Endothelial cell of umbilical vein (primary cell): ENCODE measurements at regions not wholly inside any gene's neighbourhood (a gene's known extent, or its start where the extent isn't known, plus 50 kb on each side); places are given as distances from the start of the nearest gene placed in this dataset.

Source experiments
- BruUV-seq: library from RNA; stranded (reverse); fragments of 400-500 nt; replicated peaks from 2 replicates; lab custom pipeline; 2021; lab: Mats Ljungman, UMichigan
- CTCF ChIA-PET: fragments of 300-600, 350-600 bp; sonication (Branson Sonifier 250); formaldehyde crosslinking; loops from one replicate; lab custom pipeline; 2021; ENCODE audit warnings: antibody characterized with exemption, inconsistent platforms; lab: Charles Lee
- POLR2A ChIA-PET: fragments of 300-600, 350-600 bp; sonication (Branson Sonifier 250); formaldehyde crosslinking; loops from one replicate; lab custom pipeline; 2021; ENCODE audit warnings: antibody characterized with exemption, inconsistent platforms; lab: Charles Lee
- DNase-seq: peaks from one replicate; pipeline ENCODE4 v3.0.0-alpha.2; 2011; ENCODE audit warnings: low read depth, low spot score
- FAIRE-seq: peaks from 2 replicates; lab custom pipeline; 2011; peaks lifted over from hg19 to GRCh38; lab: Jason Lieb, UNC
- H2AFZ ChIP-seq: 2 replicates; pipeline ENCODE4 v1.6.0; 2012; ENCODE audit warnings: low read depth, low read length, control low read depth, inconsistent platforms
- H3K27ac ChIP-seq: 2 replicates; pipeline ENCODE4 v1.5.1; 2011; ENCODE audit warnings: low read depth, mild to moderate bottlenecking, control low read depth, low read length, moderate library complexity; ENCODE audit not compliant: insufficient read depth
- H3K27me3 ChIP-seq, 2 experiments: 2 replicates each; pipeline versions ENCODE4 v1.6.0 to v1.6.1; 2011; ENCODE audit warnings: low read length in 2 of 2, mixed read lengths in 1 of 2; ENCODE audit not compliant: control insufficient read depth in 2 of 2, insufficient read depth in 2 of 2
- H3K36me3 ChIP-seq, 2 experiments: 2 replicates in 1 of 2; 3 replicates in 1 of 2; pipeline ENCODE4 v1.5.1; 2011; ENCODE audit warnings: low read length in 2 of 2, mild to moderate bottlenecking in 1 of 2, moderate library complexity in 1 of 2; ENCODE audit not compliant: control insufficient read depth in 2 of 2, insufficient read depth in 2 of 2; ENCODE audit errors: extremely low read depth in 1 of 2
- H3K4me1 ChIP-seq: 3 replicates; pipeline ENCODE4 v1.5.1; 2011; ENCODE audit warnings: mild to moderate bottlenecking, low read length; ENCODE audit not compliant: control insufficient read depth, insufficient read depth; ENCODE audit errors: extremely low read depth
- H3K4me2 ChIP-seq: 2 replicates; pipeline ENCODE4 v1.6.1; 2011; ENCODE audit warnings: low read length, control low read depth, mixed read lengths; ENCODE audit not compliant: insufficient read depth
- H3K4me3 ChIP-seq, 3 experiments: fragments of 200-600 bp in 1 of 3; sonication (generic), shearing (Covaris generic) in 1 of 3; replicated peaks in 1 of 3; 2 replicates each; pipeline ENCODE4 v1.5.1; 2011 to 2016; ENCODE audit warnings: control low read depth in 3 of 3, low read length in 3 of 3, mild to moderate bottlenecking in 2 of 3, inconsistent platforms in 1 of 3, low read depth in 1 of 3, moderate library complexity in 1 of 3; ENCODE audit not compliant: insufficient read depth in 1 of 3
- H3K79me2 ChIP-seq: 2 replicates; pipeline ENCODE4 v1.6.0; 2012; ENCODE audit warnings: low read length, inconsistent platforms; ENCODE audit not compliant: control insufficient read depth, insufficient read depth
- H3K9ac ChIP-seq: replicated peaks from 2 replicates; pipeline ENCODE3; 2011; ENCODE audit warnings: low read length, control low read depth; ENCODE audit not compliant: insufficient read depth; ENCODE audit errors: extremely low read depth
- H3K9me1 ChIP-seq: replicated peaks from 3 replicates; pipeline ENCODE4 v1.6.0; 2011; ENCODE audit warnings: mild to moderate bottlenecking, low read length; ENCODE audit not compliant: control insufficient read depth, insufficient read depth; ENCODE audit errors: extremely low read depth
- H3K9me3 ChIP-seq: replicated peaks from 2 replicates; pipeline ENCODE4 v1.5.1; 2012; ENCODE audit warnings: low read length, inconsistent platforms; ENCODE audit not compliant: control insufficient read depth, insufficient read depth
- H4K20me1 ChIP-seq: replicated peaks from 2 replicates; pipeline ENCODE3; 2011; ENCODE audit warnings: mild to moderate bottlenecking, low read length; ENCODE audit not compliant: control insufficient read depth, insufficient read depth; ENCODE audit errors: extremely low read depth
- EZH2 ChIP-seq: IDR thresholded peaks from 2 replicates; pipeline ENCODE4 v1.6.1; 2012; ENCODE audit warnings: borderline replicate concordance, low read depth, mild to moderate bottlenecking, moderate library complexity, low read length, inconsistent platforms; ENCODE audit not compliant: severe bottlenecking
- FOS ChIP-seq: IDR thresholded peaks from 2 replicates; pipeline ENCODE4 v1.6.1; 2011; ENCODE audit warnings: mild to moderate bottlenecking, low read length, moderate library complexity, borderline replicate concordance; ENCODE audit not compliant: insufficient read depth
- GATA2 ChIP-seq: IDR thresholded peaks from 2 replicates; pipeline ENCODE4 v1.7.0; 2011; ENCODE audit warnings: low read depth, mild to moderate bottlenecking, moderate library complexity, mixed read lengths, low read length; ENCODE audit not compliant: insufficient read length, insufficient read depth
- JUN ChIP-seq: IDR thresholded peaks from 2 replicates; pipeline ENCODE4 v1.6.1; 2011; ENCODE audit warnings: borderline replicate concordance, low read depth; ENCODE audit not compliant: insufficient read length, insufficient read depth
- MAX ChIP-seq: IDR thresholded peaks from 2 replicates; pipeline ENCODE4 v1.6.1; 2011; ENCODE audit not compliant: insufficient read depth, insufficient read length
- MYC ChIP-seq: IDR thresholded peaks from one replicate; pipeline ENCODE4 v1.6.1; 2011; ENCODE audit warnings: mild to moderate bottlenecking, low read depth, low read length
- POLR2A ChIP-seq: IDR thresholded peaks from 2 replicates; pipeline ENCODE4 v1.6.1; 2012; ENCODE audit warnings: low read depth, mild to moderate bottlenecking, control low read depth, low read length
- POLR2AphosphoS5 ChIP-seq: IDR thresholded peaks from 2 replicates; pipeline ENCODE4 v1.6.1; 2012; ENCODE audit warnings: low read depth, mild to moderate bottlenecking, control low read depth, low read length, moderate library complexity; ENCODE audit not compliant: insufficient read depth
- dilution Hi-C: fragments of 300-500 bp; cut with MboI; formaldehyde crosslinking; loops from one replicate; pipeline ENCODE4 v1.15.0; 2019; ENCODE audit warnings: low sequenced_read_pairs; ENCODE audit not compliant: extremely low pct_ligation_motif_present
- intact Hi-C: fragments of 100-400 bp; cut with micrococcal nuclease; formaldehyde crosslinking; loops from one replicate; pipeline ENCODE4 v1.10.0; 2022
- TF ChIP-seq, protein P1 (sequence below), 2 donors: IDR thresholded peaks; 1 replicate in 1 of 2; 2 replicates in 1 of 2; pipeline ENCODE4 v1.5.1; 2011; ENCODE audit warnings: low read length in 2 of 2, mild to moderate bottlenecking in 2 of 2, moderate library complexity in 2 of 2, control low read depth in 1 of 2, inconsistent platforms in 1 of 2, low read depth in 1 of 2; ENCODE audit not compliant: insufficient read depth in 1 of 2; ENCODE audit errors: extremely low read depth in 1 of 2

DNA sequence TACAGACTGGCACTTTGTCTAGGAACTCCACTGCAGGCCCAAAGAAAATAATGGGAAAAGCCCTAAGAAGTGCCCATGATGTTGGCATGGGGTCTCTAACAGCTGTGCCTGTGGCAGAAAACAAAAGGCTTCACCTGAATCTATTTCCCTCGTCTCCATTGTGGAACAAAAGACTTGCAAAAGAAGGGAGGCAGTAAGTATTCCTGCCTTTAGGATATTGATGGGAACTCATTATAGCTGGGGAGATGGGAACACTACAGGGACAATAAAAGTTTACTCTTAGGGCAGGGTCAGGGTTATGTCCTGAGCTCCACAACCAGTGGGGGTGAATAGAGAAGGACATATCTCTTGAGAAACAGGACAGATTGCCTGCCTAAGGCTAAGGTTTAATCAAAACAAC lies 930.6 kb upstream of the EPHA6 start:
- no peaks in the 10 kb centered on the region for H4K20me1 ChIP-seq
- FAIRE-seq (no peak), DNase-seq (no peak)
- dilution Hi-C loops: no loop called here
- intact Hi-C loops: no loop called here
- H3K79me2 ChIP-seq: no peaks in the 10 kb centered on the region
- TF ChIP-seq GATA2: no peak
- TF ChIP-seq MYC: no peak
- CTCF ChIA-PET: no interaction called here
- POLR2A ChIA-PET: no interaction called here
- H3K4me3 ChIP-seq: no peak overlapping the region
- no peak overlapping the region for H2AFZ ChIP-seq
- BruUV-seq: no TSS peak
- H3K9me3 ChIP-seq: no peaks in the 10 kb centered on the region
- H3K4me2 ChIP-seq: no peak overlapping the region
- no peaks in the 10 kb centered on the region for H3K27me3 ChIP-seq
- no peak overlapping the region for H3K9ac ChIP-seq
- no peaks in the 10 kb centered on the region for H3K4me1 ChIP-seq
- no peak overlapping the region for H3K27ac ChIP-seq
- H3K36me3 ChIP-seq: no peaks in the 10 kb centered on the region
- H3K9me1 ChIP-seq: no peaks in the 10 kb centered on the region

- Histone ChIP-seq H2AFZ (no peak overlapping the region), H3K4me1 (no peaks in the 10 kb centered on the region), H3K4me3 (no peak overlapping the region), H3K9me1 (no peaks in the 10 kb centered on the region), H3K9ac (no peak overlapping the region), H4K20me1 (no peaks in the 10 kb centered on the region), H3K36me3 (no peaks in the 10 kb centered on the region), H3K9me3 (no peaks in the 10 kb centered on the region), H3K27ac (no peak overlapping the region), H3K27me3 (no peaks in the 10 kb centered on the region), H3K79me2 (no peaks in the 10 kb centered on the region), H3K4me2 (no peak overlapping the region)
- dilution Hi-C loops (no loop called here), intact Hi-C loops (no loop called here)
- no TSS peak for BruUV-seq
- POLR2A ChIA-PET: no interaction called here
- FAIRE-seq: no peak
- CTCF ChIA-PET: no interaction called here
- TF ChIP-seq FOS (no peak), POLR2A (no peak), GATA2 (no peak), JUN (no peak), MAX (no peak), MYC (no peak), POLR2AphosphoS5 (no peak), EZH2 (no peak)
- TF ChIP-seq, protein P1, sequence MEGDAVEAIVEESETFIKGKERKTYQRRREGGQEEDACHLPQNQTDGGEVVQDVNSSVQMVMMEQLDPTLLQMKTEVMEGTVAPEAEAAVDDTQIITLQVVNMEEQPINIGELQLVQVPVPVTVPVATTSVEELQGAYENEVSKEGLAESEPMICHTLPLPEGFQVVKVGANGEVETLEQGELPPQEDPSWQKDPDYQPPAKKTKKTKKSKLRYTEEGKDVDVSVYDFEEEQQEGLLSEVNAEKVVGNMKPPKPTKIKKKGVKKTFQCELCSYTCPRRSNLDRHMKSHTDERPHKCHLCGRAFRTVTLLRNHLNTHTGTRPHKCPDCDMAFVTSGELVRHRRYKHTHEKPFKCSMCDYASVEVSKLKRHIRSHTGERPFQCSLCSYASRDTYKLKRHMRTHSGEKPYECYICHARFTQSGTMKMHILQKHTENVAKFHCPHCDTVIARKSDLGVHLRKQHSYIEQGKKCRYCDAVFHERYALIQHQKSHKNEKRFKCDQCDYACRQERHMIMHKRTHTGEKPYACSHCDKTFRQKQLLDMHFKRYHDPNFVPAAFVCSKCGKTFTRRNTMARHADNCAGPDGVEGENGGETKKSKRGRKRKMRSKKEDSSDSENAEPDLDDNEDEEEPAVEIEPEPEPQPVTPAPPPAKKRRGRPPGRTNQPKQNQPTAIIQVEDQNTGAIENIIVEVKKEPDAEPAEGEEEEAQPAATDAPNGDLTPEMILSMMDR (IDR thresholded peaks at IDR 0.05; ENCODE audit: extremely low read depth in 1 of 2, insufficient read depth in 1 of 2, low read depth in 1 of 2, low read length in 2 of 2): no peak
- no peak for DNase-seq
Observed at GRCh38 chr3:95886616-95887015, 927.8 kb upstream of the EPHA6 start.
